ENCODE measurements at regions not wholly inside any gene's neighbourhood (a gene's known extent, or its start where the extent isn't known, plus 50 kb on each side); places are given as distances from the start of the nearest gene placed in this dataset.

GRCh38 chr9:94159069-94159939 lies 75.0 kb downstream of the PTPDC1 start:
- H3K9me3 ChIP-seq (ENCODE audit: low read depth, low read length) = no peaks in the 10 kb centered on the region
- no peaks in the 10 kb centered on the region for H3K27me3 ChIP-seq (ENCODE audit: insufficient read depth, low read length)
- no peak overlapping the region for H3K4me3 ChIP-seq (ENCODE audit: low read length)
- peaks cover 22% of the 10 kb centered on the region for H3K4me1 ChIP-seq (ENCODE audit: insufficient read depth, low read length)

- H3K27me3 ChIP-seq (ENCODE audit: insufficient read depth, low read length) = no peaks in the 10 kb centered on the region
- H3K9me3 ChIP-seq (ENCODE audit: low read depth, low read length) = no peaks in the 10 kb centered on the region
- H3K4me1 ChIP-seq (ENCODE audit: insufficient read depth, low read length) = peaks cover 29% of the 10 kb centered on the region
- H3K4me3 ChIP-seq (ENCODE audit: low read length) = no peak overlapping the region
Observed at GRCh38 chr9:94160594-94161501, 76.6 kb downstream of the PTPDC1 start.

- Histone ChIP-seq H3K27me3 (ENCODE audit: insufficient read depth, low read length) (no peaks in the 10 kb centered on the region), H3K9me3 (ENCODE audit: low read depth, low read length) (no peaks in the 10 kb centered on the region), H3K4me3 (ENCODE audit: low read length) (no peak overlapping the region), H3K4me1 (ENCODE audit: insufficient read depth, low read length) (peaks cover 20% of the 10 kb centered on the region)
Observed at GRCh38 chr9:94161673-94162072, 77.4 kb downstream of the PTPDC1 start.

- H3K9me3 ChIP-seq (ENCODE audit: low read depth, low read length) = no peaks in the 10 kb centered on the region
- H3K27me3 ChIP-seq (ENCODE audit: insufficient read depth, low read length) = no peaks in the 10 kb centered on the region
- H3K4me1 ChIP-seq (ENCODE audit: insufficient read depth, low read length) = peaks cover 32% of the 10 kb centered on the region
- no peak overlapping the region for H3K4me3 ChIP-seq (ENCODE audit: low read length)
Observed at GRCh38 chr9:94164806-94165549, 80.7 kb downstream of the PTPDC1 start.

- H3K27me3 ChIP-seq (ENCODE audit: insufficient read depth, low read length) = no peaks in the 10 kb centered on the region
- no peaks in the 10 kb centered on the region for H3K9me3 ChIP-seq (ENCODE audit: low read depth, low read length)
- peaks cover 32% of the 10 kb centered on the region for H3K4me1 ChIP-seq (ENCODE audit: insufficient read depth, low read length)
- peak overlapping the region; percentile 83 for H3K4me3 ChIP-seq (ENCODE audit: low read length)
Observed at GRCh38 chr9:94165592-94166235, 81.5 kb downstream of the PTPDC1 start.

- H3K4me3 ChIP-seq (ENCODE audit: low read length) = peak overlapping the region; percentile 83
- peaks cover 38% of the 10 kb centered on the region for H3K4me1 ChIP-seq (ENCODE audit: insufficient read depth, low read length)
- no peaks in the 10 kb centered on the region for H3K27me3 ChIP-seq (ENCODE audit: insufficient read depth, low read length)
- no peaks in the 10 kb centered on the region for H3K9me3 ChIP-seq (ENCODE audit: low read depth, low read length)
Observed at GRCh38 chr9:94166236-94166975, 82.1 kb downstream of the PTPDC1 start.

- Histone ChIP-seq H3K4me3 (ENCODE audit: low read length) (peak overlapping the region; percentile 83), H3K27me3 (ENCODE audit: insufficient read depth, low read length) (no peaks in the 10 kb centered on the region), H3K4me1 (ENCODE audit: insufficient read depth, low read length) (peaks cover 41% of the 10 kb centered on the region), H3K9me3 (ENCODE audit: low read depth, low read length) (no peaks in the 10 kb centered on the region)
Observed at GRCh38 chr9:94166976-94167346, 82.7 kb downstream of the PTPDC1 start.

GRCh38 chr9:94167376-94167890 lies 83.2 kb downstream of the PTPDC1 start:
- H3K4me3 ChIP-seq (ENCODE audit: low read length) = peak overlapping the region; percentile 83

GRCh38 chr9:94168203-94169000 lies 84.1 kb downstream of the PTPDC1 start:
- peaks cover 49% of the 10 kb centered on the region for H3K4me1 ChIP-seq (ENCODE audit: insufficient read depth, low read length)
- no peaks in the 10 kb centered on the region for H3K27me3 ChIP-seq (ENCODE audit: insufficient read depth, low read length)
- H3K9me3 ChIP-seq (ENCODE audit: low read depth, low read length) = no peaks in the 10 kb centered on the region
- no peak overlapping the region for H3K4me3 ChIP-seq (ENCODE audit: low read length)

More at GRCh38 chr9:94167376-94167890, 83.2 kb downstream of the PTPDC1 start:
- Histone ChIP-seq H3K27me3 (ENCODE audit: insufficient read depth, low read length) (no peaks in the 10 kb centered on the region), H3K4me1 (ENCODE audit: insufficient read depth, low read length) (peaks cover 41% of the 10 kb centered on the region), H3K9me3 (ENCODE audit: low read depth, low read length) (no peaks in the 10 kb centered on the region)

- no peaks in the 10 kb centered on the region for H3K27me3 ChIP-seq (ENCODE audit: insufficient read depth, low read length)
- H3K4me3 ChIP-seq (ENCODE audit: low read length) = no peak overlapping the region
- peaks cover 60% of the 10 kb centered on the region for H3K4me1 ChIP-seq (ENCODE audit: insufficient read depth, low read length)
- no peaks in the 10 kb centered on the region for H3K9me3 ChIP-seq (ENCODE audit: low read depth, low read length)
Observed at GRCh38 chr9:94169968-94170367, 85.7 kb downstream of the PTPDC1 start.

- Histone ChIP-seq H3K9me3 (ENCODE audit: low read depth, low read length) (no peaks in the 10 kb centered on the region), H3K4me3 (ENCODE audit: low read length) (no peak overlapping the region), H3K27me3 (ENCODE audit: insufficient read depth, low read length) (no peaks in the 10 kb centered on the region), H3K4me1 (ENCODE audit: insufficient read depth, low read length) (peaks cover 45% of the 10 kb centered on the region)
Observed at GRCh38 chr9:94173632-94174031, 85.5 kb upstream of the ZNF169 start.

GRCh38 chr9:94174164-94174563 lies 84.9 kb upstream of the ZNF169 start:
- no peaks in the 10 kb centered on the region for H3K27me3 ChIP-seq (ENCODE audit: insufficient read depth, low read length)
- no peak overlapping the region for H3K4me3 ChIP-seq (ENCODE audit: low read length)
- H3K9me3 ChIP-seq (ENCODE audit: low read depth, low read length) = no peaks in the 10 kb centered on the region
- H3K4me1 ChIP-seq (ENCODE audit: insufficient read depth, low read length) = peaks cover 39% of the 10 kb centered on the region

- no peak overlapping the region for H3K4me3 ChIP-seq (ENCODE audit: low read length)
- H3K27me3 ChIP-seq (ENCODE audit: insufficient read depth, low read length) = no peaks in the 10 kb centered on the region
- peaks cover 35% of the 10 kb centered on the region for H3K4me1 ChIP-seq (ENCODE audit: insufficient read depth, low read length)
- H3K9me3 ChIP-seq (ENCODE audit: low read depth, low read length) = no peaks in the 10 kb centered on the region
Observed at GRCh38 chr9:94175669-94176068, 83.4 kb upstream of the ZNF169 start.
